OCI-LY7 (cell line): ENCODE measurements at regions not wholly inside any gene's neighbourhood (a gene's known extent, or its start where the extent isn't known, plus 50 kb on each side); places are given as distances from the start of the nearest gene placed in this dataset.
"Not testable (repeated sequence)": the region's sequence is repeated elsewhere in the genome, so short reads cannot be mapped to it uniquely, and the experiment has no call there.

ENCODE experiments used
- BruUV-seq: library from RNA; stranded (reverse); fragments of 400-500 nt; replicated peaks from 2 replicates; lab custom pipeline; 2021; lab: Mats Ljungman, UMichigan
- CTCF ChIA-PET: fragments of 300-600 bp; sonication (Branson Sonifier 250); formaldehyde crosslinking; loops from one replicate; lab custom pipeline; 2022; ENCODE audit warnings: antibody characterized with exemption; ENCODE audit not compliant: unreplicated experiment; lab: Charles Lee
- POLR2A ChIA-PET: fragments of 300-600 bp; sonication (Branson Sonifier 250); formaldehyde crosslinking; loops from one replicate; lab custom pipeline; 2022; ENCODE audit warnings: antibody characterized with exemption; lab: Charles Lee
- DNase-seq: peaks from one replicate; pipeline ENCODE4 v3.0.0-alpha.2; 2015; ENCODE audit warnings: low spot score
- H2AFZ ChIP-seq: fragments of 200-600 bp; sonication (generic), shearing (Covaris generic); 2 replicates; pipeline ENCODE4 v1.6.1; 2014; ENCODE audit warnings: mild to moderate bottlenecking, antibody characterized with exemption, low read length, moderate library complexity
- H3K27ac ChIP-seq: fragments of 200-600 bp; sonication (generic); 2 replicates; pipeline ENCODE4 v1.5.1; 2014; ENCODE audit warnings: mixed run types, low read depth, mild to moderate bottlenecking, moderate library complexity, low read length, inconsistent platforms; ENCODE audit not compliant: poor library complexity, severe bottlenecking
- H3K36me3 ChIP-seq: fragments of 200-600 bp; sonication (generic); 2 replicates; pipeline ENCODE4 v1.6.1; 2014; ENCODE audit warnings: mild to moderate bottlenecking, antibody characterized with exemption, low read length, moderate library complexity, mixed read lengths; ENCODE audit not compliant: insufficient read depth
- H3K4me1 ChIP-seq: fragments of 200-600 bp; sonication (generic); 2 replicates; pipeline ENCODE4 v1.5.1; 2014; ENCODE audit warnings: mild to moderate bottlenecking, low read length; ENCODE audit not compliant: insufficient read depth, poor library complexity, severe bottlenecking
- H3K4me2 ChIP-seq: fragments of 200-600 bp; sonication (generic); 2 replicates; pipeline ENCODE4 v1.6.1; 2014; ENCODE audit warnings: mild to moderate bottlenecking, low read length
- H3K4me3 ChIP-seq: fragments of 200-600 bp; sonication (generic); 2 replicates; pipeline ENCODE4 v1.5.1; 2014; ENCODE audit warnings: mild to moderate bottlenecking, low read depth, low read length; ENCODE audit not compliant: poor library complexity, severe bottlenecking
- H3K79me2 ChIP-seq: fragments of 200-600 bp; sonication (generic); 2 replicates; pipeline ENCODE4 v1.6.1; 2016; ENCODE audit warnings: low read depth, mild to moderate bottlenecking, low read length, moderate library complexity, mixed read lengths; ENCODE audit not compliant: insufficient read depth
- H3K9me2 ChIP-seq: fragments of 200-600 bp; sonication (generic); 2 replicates; pipeline ENCODE4 v1.6.1; 2016; ENCODE audit warnings: mild to moderate bottlenecking, low read length, mixed read lengths; ENCODE audit not compliant: insufficient read depth
- H3K9me3 ChIP-seq: fragments of 200-600 bp; sonication (generic); 2 replicates; pipeline ENCODE4 v1.6.1; 2014; ENCODE audit warnings: mild to moderate bottlenecking, mixed run types, low read length, mixed read lengths
- H4K20me1 ChIP-seq: fragments of 200-600 bp; sonication (generic); 2 replicates; pipeline ENCODE4 v1.6.1; 2014; ENCODE audit warnings: mild to moderate bottlenecking, antibody characterized with exemption, low read length, moderate library complexity, mixed read lengths; ENCODE audit not compliant: insufficient read depth
- CTCF ChIP-seq: fragments of 200-600 bp; sonication (generic); conservative IDR thresholded peaks from 2 replicates; pipeline ENCODE4 v1.5.1; 2014; ENCODE audit warnings: mild to moderate bottlenecking, antibody characterized with exemption, low read length, moderate library complexity, mixed read lengths
- EZH2phosphoT487 ChIP-seq: fragments of 200-600 bp; sonication (generic); IDR thresholded peaks from 2 replicates; pipeline ENCODE4 v1.6.1; 2018; ENCODE audit warnings: low read depth, borderline replicate concordance, mild to moderate bottlenecking, mixed run types, antibody characterized with exemption, low read length, moderate library complexity, mixed read lengths
- intact Hi-C: fragments of 100-400 bp; cut with micrococcal nuclease; formaldehyde crosslinking; loops from one replicate; pipeline ENCODE4 v1.10.0; 2022; ENCODE audit not compliant: unreplicated experiment

DNA sequence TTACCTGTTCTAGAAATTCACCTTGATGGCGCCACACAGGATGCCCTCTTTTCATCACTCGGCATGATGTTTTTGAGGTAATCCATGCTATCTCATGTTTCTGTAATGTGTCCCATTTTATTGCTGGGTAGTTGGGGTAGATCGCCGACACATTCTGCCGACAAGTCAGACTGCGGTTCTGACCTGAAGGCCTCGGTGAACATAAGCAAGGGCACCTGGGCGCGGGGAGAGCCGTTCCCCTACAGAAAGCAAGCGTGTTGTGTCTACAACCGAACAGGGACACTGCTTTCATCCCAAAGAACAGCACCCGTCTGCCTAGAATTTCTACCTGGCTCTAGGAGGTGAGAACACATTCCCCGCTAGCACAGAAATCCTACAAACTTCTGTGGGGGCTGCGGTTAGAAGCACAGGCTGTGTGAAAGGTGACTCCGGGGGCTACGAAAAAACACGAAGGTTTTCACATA lies 149.2 kb downstream of the PPIAL4G start:
- intact Hi-C loops, result loop anchor here (5.0 kb wide), 2 partner anchors 38 to 68 kb away; no protein-coding TSS in a partner anchor
- Histone ChIP-seq H4K20me1 (no peaks in the 10 kb centered on the region), H3K36me3 (no peaks in the 10 kb centered on the region), H3K79me2 (0 out of 2 replicates have a peak, but pooled peaks cover 4% of the 10 kb centered on the region), H3K4me1 (peaks cover 31% of the 10 kb centered on the region), H3K4me2 (peak overlapping the region; percentile 80), H3K27ac (peak overlapping the region; percentile 80), H3K9me2 (no peaks in the 10 kb centered on the region), H3K9me3 (peaks cover 12% of the 10 kb centered on the region), H2AFZ (peak overlapping the region; percentile 66; the same call in 1 of the 2 replicates), H3K4me3 (peak overlapping the region; percentile 70)
- ChIA-PET POLR2A (interaction anchor here (0.7 to 2.0 kb wide), 7 partner anchors 11 to 70 kb away, joined by 3 to 13 read pairs (median 3); no protein-coding TSS in a partner anchor), CTCF (no interaction called here)
- TF ChIP-seq EZH2phosphoT487, result no peak
- TF ChIP-seq CTCF, result no peak; the same call in 1 of the 2 replicates
- BruUV-seq, result no TSS peak
- DNase-seq, result no peak

- Histone ChIP-seq H3K9me2 (no peaks in the 10 kb centered on the region), H2AFZ (no peak overlapping the region), H3K9me3 (peaks cover 12% of the 10 kb centered on the region), H3K4me1 (peaks cover 6% of the 10 kb centered on the region), H3K4me2 (no peak overlapping the region), H4K20me1 (no peaks in the 10 kb centered on the region), H3K79me2 (0 out of 2 replicates have a peak, but pooled peaks cover 4% of the 10 kb centered on the region), H3K27ac (no peak overlapping the region), H3K36me3 (no peaks in the 10 kb centered on the region), H3K4me3 (no peak overlapping the region)
- CTCF ChIA-PET, result no interaction called here
- intact Hi-C loops, result loop anchor here (5.0 kb wide), 1 partner anchor 62 kb away; no protein-coding TSS in a partner anchor
- BruUV-seq, result no TSS peak
- POLR2A ChIA-PET, result no interaction called here
- DNase-seq, result no peak
- no peak for TF ChIP-seq EZH2phosphoT487
- no peak for TF ChIP-seq CTCF
These were observed 154.2 kb downstream of the PPIAL4G start for GRCh38 chr1:148328884-148329283.

- CTCF ChIA-PET, POLR2A ChIA-PET, H3K4me3 ChIP-seq, DNase-seq, H3K4me2 ChIP-seq, H3K9me2 ChIP-seq, H3K4me1 ChIP-seq, H3K36me3 ChIP-seq, H3K79me2 ChIP-seq, H2AFZ ChIP-seq, H3K27ac ChIP-seq, H3K9me3 ChIP-seq, H4K20me1 ChIP-seq, BruUV-seq: not testable (repeated sequence)
- intact Hi-C loops, result loop anchor here (5.0 kb wide), 1 partner anchor 58 kb away; no protein-coding TSS in a partner anchor
These were observed 158.1 kb downstream of the PPIAL4G start for GRCh38 chr1:148325031-148325430.

- CTCF ChIA-PET, H3K4me1 ChIP-seq, H2AFZ ChIP-seq, H3K4me2 ChIP-seq, H3K27ac ChIP-seq, H4K20me1 ChIP-seq, H3K36me3 ChIP-seq, POLR2A ChIA-PET, intact Hi-C loops, H3K9me3 ChIP-seq, H3K4me3 ChIP-seq, H3K9me2 ChIP-seq, H3K79me2 ChIP-seq, DNase-seq, BruUV-seq: not testable (repeated sequence)
These were observed 158.6 kb downstream of the PPIAL4G start for GRCh38 chr1:148324465-148324864.

GRCh38 chr1:148320079-148320478 lies 163.0 kb downstream of the PPIAL4G start:
- intact Hi-C loops, H3K4me2 ChIP-seq, H3K9me3 ChIP-seq, H3K9me2 ChIP-seq, H3K27ac ChIP-seq, H3K4me1 ChIP-seq, H3K4me3 ChIP-seq, BruUV-seq, H3K79me2 ChIP-seq, CTCF ChIA-PET, POLR2A ChIA-PET, DNase-seq, H3K36me3 ChIP-seq, H4K20me1 ChIP-seq, H2AFZ ChIP-seq: not testable (repeated sequence)
